MM.1S (cell line): ENCODE measurements at regions not wholly inside any gene's neighbourhood (a gene's known extent, or its start where the extent isn't known, plus 50 kb on each side); places are given as distances from the start of the nearest gene placed in this dataset.

Experiments used
- DNase-seq: peaks from one replicate; pipeline ENCODE4 v3.0.0-alpha.2; 2015
- H2AFZ ChIP-seq: fragments of 300-600 bp; sonication (generic); 2 replicates; pipeline ENCODE4 v1.6.0; 2016; ENCODE audit warnings: antibody characterized with exemption, low read length
- H3F3A ChIP-seq: fragments of 300-600 bp; sonication (generic); 2 replicates; pipeline ENCODE4 v1.6.1; 2016; ENCODE audit warnings: mild to moderate bottlenecking, antibody characterized with exemption, low read length, moderate library complexity, mixed read lengths; ENCODE audit not compliant: insufficient read depth
- H3K27ac ChIP-seq: fragments of 300-600 bp; sonication (generic); 2 replicates; pipeline ENCODE4 v1.5.1; 2016; ENCODE audit warnings: mild to moderate bottlenecking, low read length
- H3K27me3 ChIP-seq: fragments of 300-600 bp; sonication (generic); replicated peaks from 2 replicates; pipeline ENCODE4 v1.6.0; 2016; ENCODE audit warnings: low read length; ENCODE audit not compliant: insufficient read depth
- H3K36me3 ChIP-seq: fragments of 300-600 bp; sonication (generic); replicated peaks from 2 replicates; pipeline ENCODE4 v1.6.1; 2016; ENCODE audit warnings: mild to moderate bottlenecking, low read length, mixed read lengths; ENCODE audit not compliant: insufficient read depth
- H3K4me1 ChIP-seq: fragments of 300-600 bp; sonication (generic); 2 replicates; pipeline ENCODE4 v1.6.1; 2016; ENCODE audit warnings: low read length, mixed read lengths
- H3K4me2 ChIP-seq: fragments of 300-600 bp; sonication (generic); 2 replicates; pipeline ENCODE4 v1.6.0; 2016; ENCODE audit warnings: low read depth, low read length
- H3K4me3 ChIP-seq: fragments of 300-600 bp; sonication (generic); 2 replicates; pipeline ENCODE4 v1.5.1; 2016; ENCODE audit warnings: low read length, mixed read lengths
- H3K79me2 ChIP-seq: fragments of 300-600 bp; sonication (generic); 2 replicates; pipeline ENCODE4 v1.6.1; 2016; ENCODE audit warnings: mixed run types, low read length, mixed read lengths
- H3K9ac ChIP-seq: fragments of 300-600 bp; sonication (generic); 2 replicates; pipeline ENCODE4 v1.6.1; 2016; ENCODE audit warnings: low read length, mixed read lengths
- H3K9me2 ChIP-seq: fragments of 300-600 bp; sonication (generic); replicated peaks from 2 replicates; pipeline ENCODE4 v1.6.1; 2016; ENCODE audit warnings: mild to moderate bottlenecking, low read length, mixed read lengths; ENCODE audit not compliant: insufficient read depth
- H3K9me3 ChIP-seq: fragments of 300-600 bp; sonication (generic); replicated peaks from 2 replicates; pipeline ENCODE4 v1.6.1; 2016; ENCODE audit warnings: mild to moderate bottlenecking, low read length, mixed read lengths; ENCODE audit not compliant: insufficient read depth
- H4K20me1 ChIP-seq: fragments of 300-600 bp; sonication (generic); 2 replicates; pipeline ENCODE4 v1.6.1; 2016; ENCODE audit warnings: mild to moderate bottlenecking, low read length, moderate library complexity, mixed read lengths; ENCODE audit not compliant: insufficient read depth
- EZH2 ChIP-seq: fragments of 300-600 bp; sonication (generic); optimal IDR thresholded peaks from 2 replicates; pipeline ENCODE3; 2017; ENCODE audit warnings: low read depth, mild to moderate bottlenecking, antibody characterized with exemption, low read length, mixed read lengths
- EZH2phosphoT487 ChIP-seq: fragments of 300-600 bp; sonication (generic); IDR thresholded peaks from 2 replicates; pipeline ENCODE4 v1.6.1; 2018; ENCODE audit warnings: antibody characterized with exemption, low read length
- TF ChIP-seq, protein P1 (sequence below): fragments of 300-600 bp; sonication (generic); IDR thresholded peaks from 2 replicates; pipeline ENCODE4 v1.5.1; 2016; ENCODE audit warnings: antibody characterized with exemption, low read length, mixed read lengths

DNA sequence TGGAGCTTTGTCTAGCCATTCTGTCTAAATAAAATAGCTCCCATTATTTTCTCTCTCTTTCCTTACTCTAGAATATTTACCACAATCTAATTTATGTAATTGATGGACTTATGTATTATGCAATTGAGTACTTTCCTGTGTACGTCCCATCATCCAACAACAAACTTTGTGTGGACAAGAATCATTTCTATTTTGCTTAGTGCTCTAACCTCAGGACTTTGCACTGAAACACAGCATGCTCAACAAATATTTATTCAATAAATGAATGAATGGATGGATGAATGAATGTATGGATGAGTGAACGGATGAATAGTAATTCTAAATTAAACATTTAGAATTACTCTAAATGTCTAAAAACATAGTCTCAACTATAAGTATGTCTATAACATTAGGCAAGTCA lies 115.2 kb upstream of the RORA start:
- no peaks in the 10 kb centered on the region for H4K20me1 ChIP-seq
- no peaks in the 10 kb centered on the region for H3K36me3 ChIP-seq
- TF ChIP-seq EZH2phosphoT487, result no peak
- TF ChIP-seq EZH2, result no peak
- TF ChIP-seq, protein P1, sequence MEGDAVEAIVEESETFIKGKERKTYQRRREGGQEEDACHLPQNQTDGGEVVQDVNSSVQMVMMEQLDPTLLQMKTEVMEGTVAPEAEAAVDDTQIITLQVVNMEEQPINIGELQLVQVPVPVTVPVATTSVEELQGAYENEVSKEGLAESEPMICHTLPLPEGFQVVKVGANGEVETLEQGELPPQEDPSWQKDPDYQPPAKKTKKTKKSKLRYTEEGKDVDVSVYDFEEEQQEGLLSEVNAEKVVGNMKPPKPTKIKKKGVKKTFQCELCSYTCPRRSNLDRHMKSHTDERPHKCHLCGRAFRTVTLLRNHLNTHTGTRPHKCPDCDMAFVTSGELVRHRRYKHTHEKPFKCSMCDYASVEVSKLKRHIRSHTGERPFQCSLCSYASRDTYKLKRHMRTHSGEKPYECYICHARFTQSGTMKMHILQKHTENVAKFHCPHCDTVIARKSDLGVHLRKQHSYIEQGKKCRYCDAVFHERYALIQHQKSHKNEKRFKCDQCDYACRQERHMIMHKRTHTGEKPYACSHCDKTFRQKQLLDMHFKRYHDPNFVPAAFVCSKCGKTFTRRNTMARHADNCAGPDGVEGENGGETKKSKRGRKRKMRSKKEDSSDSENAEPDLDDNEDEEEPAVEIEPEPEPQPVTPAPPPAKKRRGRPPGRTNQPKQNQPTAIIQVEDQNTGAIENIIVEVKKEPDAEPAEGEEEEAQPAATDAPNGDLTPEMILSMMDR, result no peak
- no peaks in the 10 kb centered on the region for H3K4me1 ChIP-seq
- H3K4me2 ChIP-seq, result no peak overlapping the region
- no peaks in the 10 kb centered on the region for H3F3A ChIP-seq
- no peak overlapping the region for H3K9ac ChIP-seq
- H3K9me2 ChIP-seq, result no peaks in the 10 kb centered on the region
- no peak for DNase-seq
- no peaks in the 10 kb centered on the region for H3K79me2 ChIP-seq
- H2AFZ ChIP-seq, result no peak overlapping the region
- H3K4me3 ChIP-seq, result no peak overlapping the region
- no peak overlapping the region for H3K27ac ChIP-seq
- no peaks in the 10 kb centered on the region for H3K27me3 ChIP-seq
- no peaks in the 10 kb centered on the region for H3K9me3 ChIP-seq

DNA sequence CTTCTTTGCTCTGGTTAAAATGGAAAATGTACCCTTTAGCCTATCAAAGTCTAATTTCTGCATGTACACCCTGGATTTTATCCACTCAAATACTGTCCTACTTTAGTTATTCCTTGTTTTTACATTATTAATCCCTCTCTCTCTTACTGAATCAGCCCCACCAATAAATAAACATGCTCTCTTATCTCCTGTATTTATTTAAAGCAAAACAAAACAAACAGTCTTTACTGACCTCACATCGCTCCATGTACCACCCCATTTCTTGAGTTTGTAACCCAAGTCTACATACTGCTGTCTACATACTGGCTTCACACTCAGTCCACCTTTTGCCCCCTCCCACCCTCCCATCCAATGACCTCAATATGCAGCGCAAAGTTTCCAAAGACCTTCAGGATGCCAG lies 113.3 kb upstream of the RORA start:
- no peaks in the 10 kb centered on the region for H3K9me3 ChIP-seq
- no peak overlapping the region for H3K9ac ChIP-seq
- H2AFZ ChIP-seq, result no peak overlapping the region
- H3K36me3 ChIP-seq, result no peaks in the 10 kb centered on the region
- H4K20me1 ChIP-seq, result no peaks in the 10 kb centered on the region
- no peak for DNase-seq
- no peak overlapping the region for H3K4me3 ChIP-seq
- H3K4me2 ChIP-seq, result no peak overlapping the region
- no peaks in the 10 kb centered on the region for H3K79me2 ChIP-seq
- H3K4me1 ChIP-seq, result no peaks in the 10 kb centered on the region
- no peaks in the 10 kb centered on the region for H3F3A ChIP-seq
- H3K27ac ChIP-seq, result no peak overlapping the region
- H3K27me3 ChIP-seq, result no peaks in the 10 kb centered on the region
- TF ChIP-seq EZH2 (no peak), EZH2phosphoT487 (no peak)
- TF ChIP-seq, protein P1, result no peak
- H3K9me2 ChIP-seq, result no peaks in the 10 kb centered on the region

DNA sequence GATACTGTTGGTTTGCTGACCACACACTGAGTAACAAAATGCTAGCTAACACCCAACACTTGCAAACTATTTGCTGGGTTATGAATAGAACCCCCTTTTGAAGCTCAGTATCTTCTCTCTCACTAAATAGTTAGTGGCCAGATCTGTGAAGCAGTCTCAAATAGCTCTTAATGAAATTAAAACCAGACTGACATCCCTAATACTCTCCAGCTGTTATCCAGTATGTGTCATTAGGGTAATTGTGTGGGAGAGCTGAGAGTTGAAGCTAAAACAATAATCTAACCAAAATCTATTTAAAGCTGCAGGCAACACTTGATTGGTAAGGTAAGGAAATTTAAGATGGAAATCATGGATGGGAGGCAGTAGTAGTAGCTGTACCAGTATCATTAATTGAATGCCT lies 110.4 kb upstream of the RORA start:
- no peak overlapping the region for H2AFZ ChIP-seq
- no peaks in the 10 kb centered on the region for H4K20me1 ChIP-seq
- TF ChIP-seq, protein P1, result no peak
- no peak for TF ChIP-seq EZH2phosphoT487
- TF ChIP-seq EZH2, result no peak
- no peaks in the 10 kb centered on the region for H3K79me2 ChIP-seq
- no peak overlapping the region for H3K4me2 ChIP-seq
- no peaks in the 10 kb centered on the region for H3K27me3 ChIP-seq
- H3F3A ChIP-seq, result no peaks in the 10 kb centered on the region
- H3K9me2 ChIP-seq, result no peaks in the 10 kb centered on the region
- H3K27ac ChIP-seq, result no peak overlapping the region
- DNase-seq, result no peak
- no peak overlapping the region for H3K4me3 ChIP-seq
- H3K4me1 ChIP-seq, result no peaks in the 10 kb centered on the region
- no peaks in the 10 kb centered on the region for H3K9me3 ChIP-seq
- no peaks in the 10 kb centered on the region for H3K36me3 ChIP-seq
- no peak overlapping the region for H3K9ac ChIP-seq
